Stimulated activated effector memory CD8-positive, alpha-beta T cell treated with anti-CD3 and anti-CD28 coated beads, Interleukin-12 subunit alpha, Interleukin-12 subunit beta, amount 100 ng/mL, for 72 hours (primary cell): ENCODE measurements at regions not wholly inside any gene's neighbourhood (a gene's known extent, or its start where the extent isn't known, plus 50 kb on each side); places are given as distances from the start of the nearest gene placed in this dataset.

Source experiments
- ATAC-seq: fragments of 150-1000 bp; cut with Tn5 transposase; 2 replicates; pipeline ENCODE4 v1.10.0; 2021
- DNase-seq, 2 donors: peaks; one replicate each; pipeline ENCODE4 v3.0.0; 2021 to 2022; ENCODE audit warnings: low spot score in 2 of 2
- H3K27ac Mint-ChIP-seq: one replicate; pipeline ENCODE4 v1.8.0; 2022; ENCODE audit warnings: mild to moderate bottlenecking, mixed read lengths
- H3K36me3 Mint-ChIP-seq: one replicate; pipeline ENCODE4 v1.8.0; 2022; ENCODE audit warnings: mild to moderate bottlenecking, mixed read lengths
- H3K4me1 Mint-ChIP-seq: one replicate; pipeline ENCODE4 v1.8.0; 2022; ENCODE audit warnings: mixed read lengths
- H3K4me3 Mint-ChIP-seq: one replicate; pipeline ENCODE4 v1.8.0; 2022; ENCODE audit warnings: mild to moderate bottlenecking, mixed read lengths
- H3K9me3 Mint-ChIP-seq: one replicate; pipeline ENCODE4 v1.8.0; 2022; ENCODE audit warnings: mixed read lengths

GRCh38 chr5:30325795-30326194 is 867.7 kb upstream of the CDH6 start:
- H3K4me3 Mint-ChIP-seq: no peak overlapping the region
- H3K27ac Mint-ChIP-seq: no peak overlapping the region
- no peaks in the 10 kb centered on the region for H3K4me1 Mint-ChIP-seq
- H3K36me3 Mint-ChIP-seq: no peaks in the 10 kb centered on the region
- DNase-seq (no peak), ATAC-seq (no peak)
- peaks cover 13% of the 10 kb centered on the region for H3K9me3 Mint-ChIP-seq

- Mint-ChIP-seq H3K36me3 (no peaks in the 10 kb centered on the region), H3K27ac (no peak overlapping the region), H3K9me3 (peaks cover 11% of the 10 kb centered on the region), H3K4me1 (no peaks in the 10 kb centered on the region), H3K4me3 (no peak overlapping the region)
- no peak for ATAC-seq
- DNase-seq: no peak
Observed at GRCh38 chr5:30324083-30324482, 869.4 kb upstream of the CDH6 start.

- no peaks in the 10 kb centered on the region for H3K4me1 Mint-ChIP-seq
Observed at GRCh38 chr5:30287890-30288289, 905.6 kb upstream of the CDH6 start.

GRCh38 chr5:30279237-30279636 is 914.2 kb upstream of the CDH6 start:
- no peak for DNase-seq
- H3K9me3 Mint-ChIP-seq: peaks cover 13% of the 10 kb centered on the region
- no peaks in the 10 kb centered on the region for H3K36me3 Mint-ChIP-seq
- no peaks in the 10 kb centered on the region for H3K4me1 Mint-ChIP-seq
- ATAC-seq: no peak
- H3K27ac Mint-ChIP-seq: no peak overlapping the region
- H3K4me3 Mint-ChIP-seq: no peak overlapping the region

More at GRCh38 chr5:30287890-30288289, 905.6 kb upstream of the CDH6 start:
- ATAC-seq: no peak
- Mint-ChIP-seq H3K4me3 (no peak overlapping the region), H3K36me3 (no peaks in the 10 kb centered on the region), H3K27ac (no peak overlapping the region), H3K9me3 (peaks cover 18% of the 10 kb centered on the region)
- no peak for DNase-seq

GRCh38 chr5:30267026-30267425 is 926.5 kb upstream of the CDH6 start:
- no peaks in the 10 kb centered on the region for H3K4me1 Mint-ChIP-seq
- H3K27ac Mint-ChIP-seq: no peak overlapping the region
- ATAC-seq (no peak), DNase-seq (no peak)
- no peaks in the 10 kb centered on the region for H3K36me3 Mint-ChIP-seq
- no peak overlapping the region for H3K4me3 Mint-ChIP-seq
- H3K9me3 Mint-ChIP-seq: peaks cover 26% of the 10 kb centered on the region

GRCh38 chr5:30239331-30240022 is 954.0 kb upstream of the CDH6 start:
- ATAC-seq: no peak
- Mint-ChIP-seq H3K4me3 (no peak overlapping the region), H3K27ac (no peak overlapping the region), H3K9me3 (peaks cover 9% of the 10 kb centered on the region), H3K36me3 (no peaks in the 10 kb centered on the region), H3K4me1 (no peaks in the 10 kb centered on the region)
- DNase-seq: no peak

- ATAC-seq (no peak), DNase-seq (no peak)
- no peak overlapping the region for H3K27ac Mint-ChIP-seq
- H3K4me3 Mint-ChIP-seq: no peak overlapping the region
- H3K4me1 Mint-ChIP-seq: no peaks in the 10 kb centered on the region
- peaks cover 19% of the 10 kb centered on the region for H3K9me3 Mint-ChIP-seq
- H3K36me3 Mint-ChIP-seq: no peaks in the 10 kb centered on the region
Observed at GRCh38 chr5:30237189-30237588, 956.3 kb upstream of the CDH6 start.

GRCh38 chr5:30209755-30210154 is 983.7 kb upstream of the CDH6 start:
- Mint-ChIP-seq H3K36me3 (no peaks in the 10 kb centered on the region), H3K27ac (no peak overlapping the region), H3K4me3 (no peak overlapping the region), H3K4me1 (no peaks in the 10 kb centered on the region), H3K9me3 (peaks cover 31% of the 10 kb centered on the region)
- ATAC-seq (no peak), DNase-seq (no peak)

GRCh38 chr5:30197662-30198061 is 995.8 kb upstream of the CDH6 start:
- H3K36me3 Mint-ChIP-seq: no peaks in the 10 kb centered on the region

GRCh38 chr5:30195036-30195435 is 998.5 kb upstream of the CDH6 start:
- no peak overlapping the region for H3K4me3 Mint-ChIP-seq
- no peak overlapping the region for H3K27ac Mint-ChIP-seq
- ATAC-seq: no peak
- no peaks in the 10 kb centered on the region for H3K36me3 Mint-ChIP-seq
- peaks cover 10% of the 10 kb centered on the region for H3K9me3 Mint-ChIP-seq
- no peaks in the 10 kb centered on the region for H3K4me1 Mint-ChIP-seq
- no peak for DNase-seq

More at GRCh38 chr5:30197662-30198061, 995.8 kb upstream of the CDH6 start:
- no peak overlapping the region for H3K27ac Mint-ChIP-seq
- H3K9me3 Mint-ChIP-seq: peaks cover 12% of the 10 kb centered on the region
- no peak overlapping the region for H3K4me3 Mint-ChIP-seq
- DNase-seq (no peak), ATAC-seq (no peak)
- H3K4me1 Mint-ChIP-seq: no peaks in the 10 kb centered on the region

GRCh38 chr5:30194595-30194994 is 998.9 kb upstream of the CDH6 start:
- DNase-seq (no peak), ATAC-seq (no peak)
- no peaks in the 10 kb centered on the region for H3K4me1 Mint-ChIP-seq
- no peak overlapping the region for H3K4me3 Mint-ChIP-seq
- H3K36me3 Mint-ChIP-seq: no peaks in the 10 kb centered on the region
- no peak overlapping the region for H3K27ac Mint-ChIP-seq
- H3K9me3 Mint-ChIP-seq: peaks cover 10% of the 10 kb centered on the region

- ATAC-seq (no peak), DNase-seq (no peak)
- Mint-ChIP-seq H3K27ac (no peak overlapping the region), H3K4me1 (no peaks in the 10 kb centered on the region), H3K36me3 (no peaks in the 10 kb centered on the region), H3K9me3 (peaks cover 12% of the 10 kb centered on the region), H3K4me3 (no peak overlapping the region)
Observed at GRCh38 chr5:30183795-30184194, 1009.7 kb upstream of the CDH6 start.

GRCh38 chr5:30156156-30156555 is 1037.3 kb upstream of the CDH6 start:
- H3K36me3 Mint-ChIP-seq: no peaks in the 10 kb centered on the region
- no peak overlapping the region for H3K27ac Mint-ChIP-seq
- ATAC-seq: no peak
- H3K9me3 Mint-ChIP-seq: peaks cover 25% of the 10 kb centered on the region
- no peak overlapping the region for H3K4me3 Mint-ChIP-seq
- no peaks in the 10 kb centered on the region for H3K4me1 Mint-ChIP-seq
- no peak for DNase-seq

- H3K4me3 Mint-ChIP-seq: no peak overlapping the region
- no peak for ATAC-seq
- H3K36me3 Mint-ChIP-seq: no peaks in the 10 kb centered on the region
Observed at GRCh38 chr5:30152431-30152830, 1041.1 kb upstream of the CDH6 start.

GRCh38 chr5:30150231-30150630 is 1043.3 kb upstream of the CDH6 start:
- Mint-ChIP-seq H3K36me3 (no peaks in the 10 kb centered on the region), H3K4me1 (no peaks in the 10 kb centered on the region), H3K4me3 (no peak overlapping the region), H3K27ac (no peak overlapping the region), H3K9me3 (peaks cover 32% of the 10 kb centered on the region)
- DNase-seq (no peak), ATAC-seq (no peak)

More at GRCh38 chr5:30152431-30152830, 1041.1 kb upstream of the CDH6 start:
- no peak for DNase-seq
- Mint-ChIP-seq H3K27ac (no peak overlapping the region), H3K9me3 (peaks cover 26% of the 10 kb centered on the region), H3K4me1 (no peaks in the 10 kb centered on the region)

GRCh38 chr5:30149526-30149925 is 1044.0 kb upstream of the CDH6 start:
- DNase-seq: no peak
- no peak for ATAC-seq
- no peak overlapping the region for H3K4me3 Mint-ChIP-seq
- H3K27ac Mint-ChIP-seq: no peak overlapping the region
- H3K9me3 Mint-ChIP-seq: peaks cover 32% of the 10 kb centered on the region
- H3K36me3 Mint-ChIP-seq: no peaks in the 10 kb centered on the region
- no peaks in the 10 kb centered on the region for H3K4me1 Mint-ChIP-seq

- DNase-seq (no peak), ATAC-seq (no peak)
- H3K4me3 Mint-ChIP-seq: no peak overlapping the region
- H3K9me3 Mint-ChIP-seq: peaks cover 33% of the 10 kb centered on the region
- H3K4me1 Mint-ChIP-seq: no peaks in the 10 kb centered on the region
- no peak overlapping the region for H3K27ac Mint-ChIP-seq
- H3K36me3 Mint-ChIP-seq: no peaks in the 10 kb centered on the region
Observed at GRCh38 chr5:30147976-30148375, 1045.5 kb upstream of the CDH6 start.
